IMR-90 (cell line): ENCODE measurements at regions not wholly inside any gene's neighbourhood (a gene's known extent, or its start where the extent isn't known, plus 50 kb on each side); places are given as distances from the start of the nearest gene placed in this dataset.

ENCODE experiments used
- ATAC-seq: fragments of 200-7000 bp; cut with Tn5 transposase; 2 replicates; pipeline ENCODE4 v1.9.1; 2020; ENCODE audit warnings: low read depth, mild to moderate bottlenecking, moderate library complexity
- BruUV-seq: library from RNA; stranded (reverse); fragments of 400-500 nt; replicated peaks from 2 replicates; lab custom pipeline; 2021; lab: Mats Ljungman, UMichigan
- CTCF ChIA-PET: fragments of 300-600 bp; formaldehyde crosslinking; extraction: SDS; loops from one replicate; lab custom pipeline; 2021; ENCODE audit warnings: antibody characterized with exemption; lab: Yijun Ruan, JAX
- POLR2A ChIA-PET: fragments of 300-600 bp; sonication (Branson Sonifier 250); formaldehyde crosslinking; loops from one replicate; lab custom pipeline; 2022; ENCODE audit warnings: antibody characterized with exemption; ENCODE audit not compliant: unreplicated experiment; lab: Charles Lee
- DNase-seq: peaks from one replicate; pipeline ENCODE4 v3.0.0; 2013
- H2AFZ ChIP-seq: replicated peaks from 2 replicates; pipeline ENCODE3; 2013; ENCODE audit warnings: low read length, mild to moderate bottlenecking; ENCODE audit not compliant: poor library complexity
- H2AK5ac ChIP-seq: 2 replicates; pipeline ENCODE4 v1.6.1; 2013; ENCODE audit warnings: low read depth, low read length, inconsistent platforms
- H2AK9ac ChIP-seq: replicated peaks from 2 replicates; pipeline ENCODE3; 2013; ENCODE audit warnings: mild to moderate bottlenecking, low read depth, low read length, moderate library complexity; ENCODE audit not compliant: poor library complexity
- H2BK120ac ChIP-seq: 2 replicates; pipeline ENCODE4 v1.6.1; 2013; ENCODE audit warnings: low read depth, low read length, inconsistent platforms
- H2BK15ac ChIP-seq: 3 replicates; pipeline ENCODE4 v1.6.1; 2013; ENCODE audit warnings: low read depth, low read length, inconsistent platforms
- H2BK20ac ChIP-seq: 2 replicates; pipeline ENCODE4 v1.6.1; 2013; ENCODE audit warnings: low read depth, mild to moderate bottlenecking, inconsistent platforms, low read length, moderate library complexity
- H2BK5ac ChIP-seq: 2 replicates; pipeline ENCODE4 v1.6.1; 2013; ENCODE audit warnings: mild to moderate bottlenecking, low read depth, low read length, inconsistent platforms; ENCODE audit not compliant: poor library complexity, severe bottlenecking
- H3K14ac ChIP-seq: replicated peaks from 2 replicates; pipeline ENCODE4 v1.6.1; 2013; ENCODE audit warnings: low read depth, low read length, inconsistent platforms
- H3K18ac ChIP-seq: 2 replicates; pipeline ENCODE4 v1.6.1; 2013; ENCODE audit warnings: low read depth, low read length, control low read depth
- H3K23ac ChIP-seq: 2 replicates; pipeline ENCODE4 v1.6.1; 2013; ENCODE audit warnings: low read depth, low read length, inconsistent platforms
- H3K27ac ChIP-seq: 2 replicates; pipeline ENCODE4 v1.5.1; 2013; ENCODE audit warnings: mild to moderate bottlenecking, control low read depth, low read length; ENCODE audit not compliant: insufficient read depth
- H3K27me3 ChIP-seq: 2 replicates; pipeline ENCODE4 v1.6.1; 2013; ENCODE audit warnings: low read length; ENCODE audit not compliant: control insufficient read depth, insufficient read depth
- H3K36me3 ChIP-seq: 2 replicates; pipeline ENCODE4 v1.6.1; 2013; ENCODE audit warnings: low read length, mixed read lengths; ENCODE audit not compliant: control insufficient read depth, insufficient read depth
- H3K4ac ChIP-seq: 2 replicates; pipeline ENCODE4 v1.6.1; 2013; ENCODE audit warnings: low read depth, low read length, inconsistent platforms
- H3K4me1 ChIP-seq: 2 replicates; pipeline ENCODE4 v1.6.1; 2013; ENCODE audit warnings: low read length, mixed read lengths; ENCODE audit not compliant: control insufficient read depth, insufficient read depth
- H3K4me2 ChIP-seq: 2 replicates; pipeline ENCODE4 v1.6.1; 2013; ENCODE audit warnings: low read depth, mild to moderate bottlenecking, control low read depth, low read length, moderate library complexity
- H3K4me3 ChIP-seq: 2 replicates; pipeline ENCODE4 v1.5.1; 2013; ENCODE audit warnings: low read depth, mild to moderate bottlenecking, control low read depth, low read length, moderate library complexity; ENCODE audit not compliant: insufficient read depth
- H3K56ac ChIP-seq: 2 replicates; pipeline ENCODE4 v1.6.1; 2013; ENCODE audit warnings: low read length, inconsistent platforms; ENCODE audit not compliant: insufficient read depth; ENCODE audit errors: extremely low read depth
- H3K79me1 ChIP-seq, 2 experiments: 2 replicates each; pipeline ENCODE4 v1.6.1; 2013; ENCODE audit warnings: low read length in 2 of 2, inconsistent platforms in 1 of 2, low read depth in 1 of 2
- H3K9ac ChIP-seq: 2 replicates; pipeline ENCODE4 v1.6.1; 2013; ENCODE audit warnings: low read depth, low read length, control low read depth
- H3K9me1 ChIP-seq: 2 replicates; pipeline ENCODE4 v1.6.1; 2013; ENCODE audit warnings: low read length, inconsistent platforms; ENCODE audit not compliant: insufficient read depth
- H3K9me3 ChIP-seq: 2 replicates; pipeline ENCODE4 v1.6.1; 2013; ENCODE audit warnings: low read length; ENCODE audit not compliant: control insufficient read depth, insufficient read depth
- H4K20me1 ChIP-seq: 2 replicates; pipeline ENCODE4 v1.6.1; 2013; ENCODE audit warnings: low read length, inconsistent platforms; ENCODE audit not compliant: insufficient read depth
- H4K5ac ChIP-seq: 2 replicates; pipeline ENCODE4 v1.6.1; 2013; ENCODE audit warnings: mild to moderate bottlenecking, low read depth, low read length, control low read depth
- H4K8ac ChIP-seq, 2 experiments: 2 replicates each; pipeline ENCODE4 v1.6.1; 2013; ENCODE audit warnings: low read depth in 2 of 2, low read length in 2 of 2, control low read depth in 1 of 2, inconsistent platforms in 1 of 2
- H4K91ac ChIP-seq: 2 replicates; pipeline ENCODE4 v1.6.1; 2013; ENCODE audit warnings: low read depth, low read length, inconsistent platforms; ENCODE audit not compliant: insufficient read depth
- CHD1 ChIP-seq: IDR thresholded peaks from 2 replicates; pipeline ENCODE4 v1.6.1; 2012; ENCODE audit warnings: low read depth, low read length, improper control_type of control experiment
- FOS ChIP-seq: fragments of 150-350 bp; IDR thresholded peaks from 2 replicates; pipeline ENCODE4 v1.6.1; 2016; ENCODE audit warnings: low read depth, low read length
- MAFK ChIP-seq: IDR thresholded peaks from 2 replicates; pipeline ENCODE4 v1.6.1; 2012; ENCODE audit warnings: low read depth, low read length, improper control_type of control experiment
- WGBS, 2 experiments: methylation state at CpG; one replicate each; pipeline versions ENCODE4 v1.1.5 to v1.1.7; 2013; ENCODE audit warnings: missing lambda C conversion rate in 2 of 2; ENCODE audit not compliant: insufficient read length in 1 of 2; ENCODE audit errors: extremely low coverage in 2 of 2; 5-methylcytosine and 5-hydroxymethylcytosine counted together
- dilution Hi-C: fragments of 300-500 bp; cut with HindIII; formaldehyde crosslinking; loops from one replicate; pipeline ENCODE4 v1.14.3; 2018; ENCODE audit warnings: low sequenced_read_pairs; ENCODE audit not compliant: unreplicated experiment
- in situ Hi-C: fragments of 300-500 bp; cut with MboI; formaldehyde crosslinking; loops from 3 replicates; pipeline ENCODE4 v1.14.3; 2019; ENCODE audit warnings: low sequenced_read_pairs, inconsistent platforms, mixed read lengths
- intact Hi-C: fragments of 100-400 bp; cut with micrococcal nuclease; formaldehyde crosslinking; loops from 2 replicates; pipeline ENCODE4 v1.10.0; 2022
- TF ChIP-seq, protein P1 (sequence below): conservative IDR thresholded peaks from 2 replicates; pipeline ENCODE4 v1.5.1; 2012; ENCODE audit warnings: mild to moderate bottlenecking, low read depth, low read length, improper control_type of control experiment

DNA sequence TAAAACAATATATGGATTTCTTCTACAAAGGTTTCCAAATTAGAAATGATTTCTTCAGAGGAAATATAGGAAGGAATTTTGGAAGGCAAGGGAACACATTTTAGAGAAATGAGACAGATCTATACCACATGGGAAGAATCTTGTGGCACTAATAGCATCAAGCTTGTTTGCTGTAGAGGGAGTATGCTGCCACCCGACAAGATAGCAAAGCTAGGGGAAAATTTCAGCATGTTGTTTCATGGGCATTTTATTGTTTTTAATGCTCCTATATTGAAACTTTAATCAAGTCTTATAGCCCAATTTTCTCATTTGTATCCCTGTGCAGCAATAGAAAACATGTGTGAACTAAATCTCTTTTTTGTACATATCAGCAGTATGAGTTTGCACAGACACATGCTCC lies 551.7 kb upstream of the INTU start:
- Histone ChIP-seq H2BK15ac (no peak overlapping the region), H3K27ac (no peak overlapping the region), H3K4me1 (no peaks in the 10 kb centered on the region), H2BK120ac (no peak overlapping the region), H4K91ac (no peak overlapping the region), H3K56ac (no peak overlapping the region), H3K27me3 (no peaks in the 10 kb centered on the region), H3K4ac (no peak overlapping the region), H4K5ac (no peak overlapping the region), H3K4me2 (no peak overlapping the region), H3K9ac (no peak overlapping the region), H3K18ac (no peak overlapping the region), H2BK5ac (no peak overlapping the region), H3K79me1 (no peaks in the 10 kb centered on the region), H3K36me3 (no peaks in the 10 kb centered on the region), H3K9me3 (no peaks in the 10 kb centered on the region), H4K20me1 (no peaks in the 10 kb centered on the region), H3K4me3 (no peak overlapping the region), H2AK9ac (no peak overlapping the region), H2AK5ac (no peak overlapping the region), H2AFZ (no peak overlapping the region), H3K9me1 (no peaks in the 10 kb centered on the region), H3K14ac (no peak overlapping the region), H3K23ac (no peak overlapping the region), H2BK20ac (no peak overlapping the region), H4K8ac (no peak overlapping the region)
- dilution Hi-C loops (no loop called here), intact Hi-C loops (no loop called here), in situ Hi-C loops (no loop called here)
- DNase-seq (no peak), ATAC-seq (no peak)
- TF ChIP-seq FOS (no peak), CHD1 (no peak), MAFK (no peak)
- TF ChIP-seq, protein P1, sequence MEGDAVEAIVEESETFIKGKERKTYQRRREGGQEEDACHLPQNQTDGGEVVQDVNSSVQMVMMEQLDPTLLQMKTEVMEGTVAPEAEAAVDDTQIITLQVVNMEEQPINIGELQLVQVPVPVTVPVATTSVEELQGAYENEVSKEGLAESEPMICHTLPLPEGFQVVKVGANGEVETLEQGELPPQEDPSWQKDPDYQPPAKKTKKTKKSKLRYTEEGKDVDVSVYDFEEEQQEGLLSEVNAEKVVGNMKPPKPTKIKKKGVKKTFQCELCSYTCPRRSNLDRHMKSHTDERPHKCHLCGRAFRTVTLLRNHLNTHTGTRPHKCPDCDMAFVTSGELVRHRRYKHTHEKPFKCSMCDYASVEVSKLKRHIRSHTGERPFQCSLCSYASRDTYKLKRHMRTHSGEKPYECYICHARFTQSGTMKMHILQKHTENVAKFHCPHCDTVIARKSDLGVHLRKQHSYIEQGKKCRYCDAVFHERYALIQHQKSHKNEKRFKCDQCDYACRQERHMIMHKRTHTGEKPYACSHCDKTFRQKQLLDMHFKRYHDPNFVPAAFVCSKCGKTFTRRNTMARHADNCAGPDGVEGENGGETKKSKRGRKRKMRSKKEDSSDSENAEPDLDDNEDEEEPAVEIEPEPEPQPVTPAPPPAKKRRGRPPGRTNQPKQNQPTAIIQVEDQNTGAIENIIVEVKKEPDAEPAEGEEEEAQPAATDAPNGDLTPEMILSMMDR = no peak
- no CpG with 5 or more reads among the region's 1 CpG for whole genome bisulfite sequencing, 2 experiments
- ChIA-PET CTCF (no interaction called here), POLR2A (no interaction called here)
- no TSS peak for BruUV-seq
